Smooth muscle cell (in vitro differentiated cells): ENCODE measurements at regions not wholly inside any gene's neighbourhood (a gene's known extent, or its start where the extent isn't known, plus 50 kb on each side); places are given as distances from the start of the nearest gene placed in this dataset.

Experiments used
- DNase-seq: peaks from one replicate; lab custom pipeline; 2025; ENCODE audit not compliant: unreplicated experiment; lab: John Stamatoyannopoulos, UW
- H2AFZ ChIP-seq: fragments of 200-600 bp; sonication (generic); 2 replicates; pipeline ENCODE4 v1.6.0; 2016; ENCODE audit warnings: antibody characterized with exemption, low read depth, mild to moderate bottlenecking
- H3F3A ChIP-seq: fragments of 200-600 bp; sonication (generic); 2 replicates; pipeline ENCODE4 v1.6.0; 2017; ENCODE audit warnings: antibody characterized with exemption, low read depth
- H3K27ac ChIP-seq: fragments of 200-600 bp; sonication (generic); 2 replicates; pipeline ENCODE4 v1.5.1; 2016; ENCODE audit warnings: low read depth, mild to moderate bottlenecking
- H3K27me3 ChIP-seq: fragments of 200-600 bp; sonication (generic); 2 replicates; pipeline ENCODE4 v1.6.1; 2016; ENCODE audit warnings: low read depth, mild to moderate bottlenecking
- H3K36me3 ChIP-seq: fragments of 200-600 bp; sonication (generic); 2 replicates; pipeline ENCODE4 v1.5.1; 2016; ENCODE audit warnings: low read depth
- H3K4me1 ChIP-seq: fragments of 200-600 bp; sonication (generic); 2 replicates; pipeline ENCODE4 v1.5.1; 2016; ENCODE audit warnings: low read depth
- H3K4me2 ChIP-seq: fragments of 200-600 bp; sonication (generic); 2 replicates; pipeline ENCODE4 v1.6.0; 2016; ENCODE audit warnings: mild to moderate bottlenecking
- H3K4me3 ChIP-seq: fragments of 200-600 bp; sonication (generic); 2 replicates; pipeline ENCODE4 v1.5.1; 2016; ENCODE audit warnings: mild to moderate bottlenecking
- H3K79me2 ChIP-seq: fragments of 200-600 bp; sonication (generic); 2 replicates; pipeline ENCODE4 v1.6.0; 2016; ENCODE audit warnings: low read depth, mild to moderate bottlenecking
- H3K9ac ChIP-seq: fragments of 200-600 bp; sonication (generic); 2 replicates; pipeline ENCODE4 v1.6.0; 2016; ENCODE audit warnings: low read depth
- H3K9me3 ChIP-seq: fragments of 200-600 bp; sonication (generic); replicated peaks from 2 replicates; pipeline ENCODE4 v1.5.1; 2016; ENCODE audit warnings: low read depth
- H4K20me1 ChIP-seq: fragments of 200-600 bp; sonication (generic); 2 replicates; pipeline ENCODE4 v1.6.0; 2016; ENCODE audit warnings: low read depth
- WGBS: methylation state at CpG from one replicate; pipeline ENCODE4 v1.1.7; 2016; ENCODE audit warnings: low lambda C conversion rate; 5-methylcytosine and 5-hydroxymethylcytosine counted together
- TF ChIP-seq, protein P1 (sequence below): fragments of 200-600 bp; sonication (generic); IDR thresholded peaks from 2 replicates; pipeline ENCODE4 v1.5.1; 2017; ENCODE audit warnings: borderline replicate concordance, mild to moderate bottlenecking, antibody characterized with exemption; ENCODE audit not compliant: insufficient read depth, poor library complexity, severe bottlenecking

DNA sequence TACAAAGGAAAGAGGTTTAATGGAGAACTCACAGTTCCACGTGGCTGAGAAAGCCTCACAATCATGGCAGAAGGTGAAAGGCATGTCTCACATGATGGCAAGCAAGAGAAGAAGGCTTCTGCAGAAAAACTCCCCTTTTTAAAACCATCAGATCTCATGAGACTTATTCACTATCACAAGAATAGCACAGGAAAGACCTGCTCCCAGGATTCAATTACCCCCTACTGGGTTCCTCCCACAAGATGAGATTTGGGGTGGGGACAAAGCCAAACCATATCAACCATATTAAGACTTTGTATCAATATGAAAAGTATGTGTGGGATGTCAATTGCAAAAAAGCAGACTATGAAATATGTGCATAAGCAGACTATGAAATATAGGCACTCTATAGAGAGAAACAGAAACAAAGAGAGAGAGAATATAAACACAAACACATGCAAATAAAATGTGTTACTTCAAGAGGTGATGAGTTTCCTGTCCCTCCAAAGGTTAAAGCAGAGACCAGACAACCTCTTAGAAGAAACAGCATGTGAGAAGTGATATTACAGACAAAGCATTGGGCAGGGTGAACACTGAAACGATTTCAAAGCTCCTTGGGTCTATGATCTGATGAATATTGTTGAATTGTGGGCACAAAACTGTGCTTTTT lies 151.2 kb upstream of the KRR1 start:
- peaks cover 39% of the 10 kb centered on the region for H3K4me1 ChIP-seq
- H3K4me2 ChIP-seq, result no peak overlapping the region
- H3K36me3 ChIP-seq, result no peaks in the 10 kb centered on the region
- H4K20me1 ChIP-seq, result no peaks in the 10 kb centered on the region
- TF ChIP-seq, protein P1, sequence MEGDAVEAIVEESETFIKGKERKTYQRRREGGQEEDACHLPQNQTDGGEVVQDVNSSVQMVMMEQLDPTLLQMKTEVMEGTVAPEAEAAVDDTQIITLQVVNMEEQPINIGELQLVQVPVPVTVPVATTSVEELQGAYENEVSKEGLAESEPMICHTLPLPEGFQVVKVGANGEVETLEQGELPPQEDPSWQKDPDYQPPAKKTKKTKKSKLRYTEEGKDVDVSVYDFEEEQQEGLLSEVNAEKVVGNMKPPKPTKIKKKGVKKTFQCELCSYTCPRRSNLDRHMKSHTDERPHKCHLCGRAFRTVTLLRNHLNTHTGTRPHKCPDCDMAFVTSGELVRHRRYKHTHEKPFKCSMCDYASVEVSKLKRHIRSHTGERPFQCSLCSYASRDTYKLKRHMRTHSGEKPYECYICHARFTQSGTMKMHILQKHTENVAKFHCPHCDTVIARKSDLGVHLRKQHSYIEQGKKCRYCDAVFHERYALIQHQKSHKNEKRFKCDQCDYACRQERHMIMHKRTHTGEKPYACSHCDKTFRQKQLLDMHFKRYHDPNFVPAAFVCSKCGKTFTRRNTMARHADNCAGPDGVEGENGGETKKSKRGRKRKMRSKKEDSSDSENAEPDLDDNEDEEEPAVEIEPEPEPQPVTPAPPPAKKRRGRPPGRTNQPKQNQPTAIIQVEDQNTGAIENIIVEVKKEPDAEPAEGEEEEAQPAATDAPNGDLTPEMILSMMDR, result no peak
- no peak overlapping the region for H3K27ac ChIP-seq
- 90% methylated on average over 2 of the region's 2 CpGs for WGBS
- no peak for DNase-seq
- no peaks in the 10 kb centered on the region for H3K9me3 ChIP-seq
- no peak overlapping the region for H2AFZ ChIP-seq
- H3K4me3 ChIP-seq, result no peak overlapping the region
- H3F3A ChIP-seq, result peaks cover 20% of the 10 kb centered on the region
- H3K27me3 ChIP-seq, result no peaks in the 10 kb centered on the region
- no peaks in the 10 kb centered on the region for H3K79me2 ChIP-seq
- H3K9ac ChIP-seq, result no peak overlapping the region

DNA sequence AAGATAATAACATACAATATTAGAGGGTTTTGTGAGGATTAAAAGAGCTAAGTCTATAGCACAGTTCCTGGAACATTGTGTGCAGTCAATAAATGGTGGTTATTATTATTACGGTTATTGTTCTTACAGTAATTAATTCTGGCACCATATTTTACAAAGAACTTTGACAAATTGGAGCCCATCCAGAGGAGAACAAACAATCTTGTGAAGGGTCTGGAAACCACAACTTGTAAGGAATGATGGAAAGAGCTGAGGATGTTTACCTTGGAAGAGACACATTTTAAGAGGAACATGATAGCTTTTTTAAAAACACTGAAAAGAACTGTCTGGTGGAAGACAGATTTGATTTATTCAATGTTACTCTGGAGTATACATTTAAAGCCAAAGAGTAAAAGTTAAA lies 150.5 kb upstream of the KRR1 start:
- H3K4me3 ChIP-seq, result no peak overlapping the region
- no peaks in the 10 kb centered on the region for H3K79me2 ChIP-seq
- H3K9ac ChIP-seq, result no peak overlapping the region
- TF ChIP-seq, protein P1, result no peak
- H3K4me1 ChIP-seq, result peaks cover 32% of the 10 kb centered on the region
- H3K9me3 ChIP-seq, result no peaks in the 10 kb centered on the region
- no peaks in the 10 kb centered on the region for H4K20me1 ChIP-seq
- peaks cover 16% of the 10 kb centered on the region for H3F3A ChIP-seq
- DNase-seq, result no peak
- H3K4me2 ChIP-seq, result no peak overlapping the region
- H3K27ac ChIP-seq, result no peak overlapping the region
- H3K36me3 ChIP-seq, result no peaks in the 10 kb centered on the region
- WGBS, result 84% methylated on average over 1 of the region's 1 CpG
- H3K27me3 ChIP-seq, result no peaks in the 10 kb centered on the region
- H2AFZ ChIP-seq, result no peak overlapping the region

- H3K4me3 ChIP-seq, result no peak overlapping the region
- H3K4me2 ChIP-seq, result no peak overlapping the region
- no peaks in the 10 kb centered on the region for H4K20me1 ChIP-seq
- no peaks in the 10 kb centered on the region for H3K27me3 ChIP-seq
- WGBS, result 47% methylated on average over 3 of the region's 3 CpGs
- TF ChIP-seq, protein P1, result no peak
- peaks cover 16% of the 10 kb centered on the region for H3F3A ChIP-seq
- no peaks in the 10 kb centered on the region for H3K79me2 ChIP-seq
- no peaks in the 10 kb centered on the region for H3K36me3 ChIP-seq
- H2AFZ ChIP-seq, result no peak overlapping the region
- no peaks in the 10 kb centered on the region for H3K9me3 ChIP-seq
- peak overlapping the region; percentile 68 for H3K9ac ChIP-seq
- H3K27ac ChIP-seq, result peak overlapping the region; percentile 94
- H3K4me1 ChIP-seq, result peaks cover 21% of the 10 kb centered on the region
- no peak for DNase-seq
Measured at GRCh38 chr12:75660805-75661404, 149.5 kb upstream of the KRR1 start.

DNA sequence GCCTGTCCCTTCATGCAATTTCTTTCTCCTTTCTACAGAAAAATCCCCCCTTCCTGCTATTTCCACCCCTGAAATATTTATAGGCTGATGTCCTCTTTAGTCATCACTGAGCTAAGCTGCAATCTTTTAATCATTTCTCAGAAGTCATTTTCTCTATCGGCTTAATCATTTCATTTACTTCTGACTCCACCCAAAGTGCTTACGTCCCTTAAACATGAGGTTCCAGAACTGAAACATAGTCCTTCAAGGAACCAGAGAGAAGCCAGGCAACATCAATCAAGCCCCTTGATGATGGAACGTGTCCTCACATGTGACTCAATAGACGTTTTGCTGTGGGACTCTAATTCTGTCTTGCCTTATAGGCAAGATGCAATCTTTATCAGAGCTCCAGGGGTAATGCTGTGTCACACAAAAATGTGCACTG lies 148.7 kb upstream of the KRR1 start:
- Histone ChIP-seq H4K20me1 (no peaks in the 10 kb centered on the region), H3K4me2 (peak overlapping the region; percentile 35), H3K27ac (peak overlapping the region; percentile 94), H3K9me3 (no peaks in the 10 kb centered on the region), H2AFZ (no peak overlapping the region), H3K4me1 (peaks cover 14% of the 10 kb centered on the region), H3K4me3 (no peak overlapping the region), H3K79me2 (no peaks in the 10 kb centered on the region), H3F3A (peaks cover 8% of the 10 kb centered on the region), H3K9ac (peak overlapping the region; percentile 68), H3K36me3 (no peaks in the 10 kb centered on the region), H3K27me3 (no peaks in the 10 kb centered on the region)
- WGBS, result 33% methylated on average over 4 of the region's 4 CpGs
- TF ChIP-seq, protein P1, result no peak
- DNase-seq, result no peak
